Endothelial cell (in vitro differentiated cells): ENCODE measurements at regions not wholly inside any gene's neighbourhood (a gene's known extent, or its start where the extent isn't known, plus 50 kb on each side); places are given as distances from the start of the nearest gene placed in this dataset.

Experiments
- DNase-seq: peaks from one replicate; pipeline ENCODE4 v3.0.0; 2021; ENCODE audit warnings: low spot score
- H3K27ac Mint-ChIP-seq: one replicate; pipeline ENCODE4 v1.8.0; 2021; ENCODE audit warnings: mixed read lengths, inconsistent platforms; ENCODE audit not compliant: unreplicated experiment
- H3K27me3 Mint-ChIP-seq: one replicate; pipeline ENCODE4 v1.8.0; 2021; ENCODE audit warnings: mild to moderate bottlenecking, moderate library complexity, mixed read lengths, inconsistent platforms; ENCODE audit not compliant: unreplicated experiment
- H3K36me3 Mint-ChIP-seq: one replicate; pipeline ENCODE4 v1.8.0; 2021; ENCODE audit warnings: mild to moderate bottlenecking, low read depth, mixed read lengths, inconsistent platforms; ENCODE audit not compliant: unreplicated experiment
- H3K4me1 Mint-ChIP-seq: one replicate; pipeline ENCODE4 v1.8.0; 2021; ENCODE audit warnings: mild to moderate bottlenecking, mixed read lengths, inconsistent platforms; ENCODE audit not compliant: unreplicated experiment
- H3K4me3 Mint-ChIP-seq: one replicate; pipeline ENCODE4 v1.8.0; 2021; ENCODE audit warnings: mild to moderate bottlenecking, mixed read lengths, inconsistent platforms; ENCODE audit not compliant: unreplicated experiment
- H3K9me3 Mint-ChIP-seq: one replicate; pipeline ENCODE4 v1.8.0; 2021; ENCODE audit warnings: mixed read lengths, inconsistent platforms; ENCODE audit not compliant: unreplicated experiment
- CTCF ChIP-seq: fragments of 200-600 bp; sonication (generic); IDR thresholded peaks from one replicate; pipeline ENCODE4 v1.5.0; 2021; ENCODE audit warnings: antibody characterized with exemption; ENCODE audit not compliant: unreplicated experiment

DNA sequence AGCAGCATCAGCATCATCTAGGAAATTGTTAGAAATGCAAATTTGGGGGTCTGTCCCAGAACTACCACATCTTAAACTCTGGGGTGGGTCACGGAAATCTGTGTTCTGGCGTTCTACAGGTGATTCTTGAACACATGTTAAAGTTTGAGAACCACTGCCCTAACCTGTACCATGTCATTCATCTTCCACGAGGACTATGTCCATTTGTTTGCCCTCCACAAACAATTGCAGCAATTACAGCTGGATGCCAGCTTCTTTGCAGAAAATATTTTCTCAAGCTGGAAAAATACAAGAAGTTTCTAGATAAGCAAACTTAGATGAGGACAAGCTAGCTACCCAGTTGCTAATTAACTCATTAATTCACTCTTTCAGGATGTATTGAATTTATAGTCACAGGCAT, 54.1 kb downstream of the MAFB start:
- no peaks in the 10 kb centered on the region for H3K9me3 Mint-ChIP-seq
- DNase-seq, result no peak

DNA sequence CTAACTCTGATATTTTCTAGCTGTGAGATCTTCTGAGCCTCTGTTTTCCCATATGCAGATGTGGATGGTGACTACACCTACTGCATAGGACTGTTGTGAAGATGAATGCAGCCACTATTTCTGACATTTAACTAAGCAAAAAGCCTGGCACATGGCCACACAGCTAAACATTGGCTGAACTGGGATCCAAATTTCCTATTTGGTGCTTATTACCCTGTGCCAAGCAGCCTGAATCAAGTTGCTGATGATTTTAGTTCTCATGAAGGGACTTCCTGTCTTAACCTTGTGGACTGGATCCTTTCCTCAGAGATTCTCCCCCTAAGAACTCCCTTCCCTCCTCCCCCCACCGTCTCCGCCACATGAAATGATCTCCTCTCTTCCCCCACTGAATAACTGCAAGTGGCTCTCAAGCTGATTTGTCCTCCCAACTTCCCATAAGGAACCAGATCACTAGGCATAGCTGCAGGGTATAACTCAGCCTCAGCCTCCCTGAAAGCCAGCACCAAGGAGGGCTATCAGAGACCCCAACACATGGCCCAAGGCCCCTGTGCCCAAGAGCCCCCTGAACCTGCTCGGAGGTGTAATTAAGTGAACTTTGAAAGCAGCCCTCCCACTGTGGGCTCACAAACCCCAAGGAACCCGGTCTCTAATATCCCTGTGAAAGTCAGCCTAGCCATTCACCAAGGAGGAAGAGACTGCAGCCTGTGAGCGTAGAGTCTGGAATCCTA, 55.7 kb downstream of the MAFB start:
- Mint-ChIP-seq H3K9me3 (no peaks in the 10 kb centered on the region), H3K36me3 (no peaks in the 10 kb centered on the region), H3K4me3 (no peak overlapping the region), H3K27ac (no peak overlapping the region), H3K27me3 (peaks cover 8% of the 10 kb centered on the region), H3K4me1 (no peaks in the 10 kb centered on the region)
- TF ChIP-seq CTCF, result no peak
- no peak for DNase-seq

More for the DNA sequence above, 54.1 kb downstream of the MAFB start:
- Mint-ChIP-seq H3K36me3 (no peaks in the 10 kb centered on the region), H3K4me1 (no peaks in the 10 kb centered on the region), H3K27ac (no peak overlapping the region), H3K27me3 (peaks cover 11% of the 10 kb centered on the region), H3K4me3 (no peak overlapping the region)
- TF ChIP-seq CTCF, result no peak

DNA sequence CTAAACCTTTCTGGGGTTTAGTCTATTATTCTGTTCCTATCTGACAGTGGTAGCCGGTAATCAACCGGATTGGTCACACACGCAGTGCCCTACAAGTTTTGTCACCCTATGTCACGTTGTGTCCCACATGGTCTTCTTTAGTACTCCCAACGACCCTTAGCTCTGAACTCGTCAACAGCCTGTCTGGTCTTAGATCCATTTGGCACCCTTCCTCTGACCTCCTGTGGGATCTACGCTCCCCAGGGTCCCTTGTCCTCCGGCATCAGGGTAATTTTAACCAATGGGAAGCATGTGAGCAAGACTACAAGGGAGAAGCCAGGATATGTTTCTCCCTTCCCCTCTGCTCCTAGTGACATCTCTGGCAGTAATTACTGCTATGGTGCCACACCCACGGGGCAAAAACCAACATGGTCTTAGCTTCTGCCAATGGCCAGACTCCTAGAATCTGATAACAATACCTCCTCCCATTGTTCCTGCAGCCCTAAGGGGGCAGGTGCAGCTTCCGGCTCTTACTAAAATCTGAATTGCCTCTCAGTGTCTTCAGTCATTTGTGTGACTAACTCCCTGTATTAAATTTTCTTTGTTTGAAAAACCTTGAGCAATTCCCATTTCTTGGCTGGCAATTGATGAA, 56.6 kb downstream of the MAFB start:
- H3K27me3 Mint-ChIP-seq, result peaks cover 2% of the 10 kb centered on the region
- no peak overlapping the region for H3K27ac Mint-ChIP-seq
- no peaks in the 10 kb centered on the region for H3K9me3 Mint-ChIP-seq
- H3K4me1 Mint-ChIP-seq, result no peaks in the 10 kb centered on the region
- DNase-seq, result no peak
- no peaks in the 10 kb centered on the region for H3K36me3 Mint-ChIP-seq
- no peak for TF ChIP-seq CTCF
- H3K4me3 Mint-ChIP-seq, result no peak overlapping the region

GRCh38 chr20:40631119-40631631, 57.9 kb downstream of the MAFB start:
- H3K27ac Mint-ChIP-seq, result no peak overlapping the region
- H3K36me3 Mint-ChIP-seq, result no peaks in the 10 kb centered on the region
- no peaks in the 10 kb centered on the region for H3K4me1 Mint-ChIP-seq
- no peak overlapping the region for H3K4me3 Mint-ChIP-seq
- TF ChIP-seq CTCF, result no peak
- H3K9me3 Mint-ChIP-seq, result no peaks in the 10 kb centered on the region
- peaks cover 2% of the 10 kb centered on the region for H3K27me3 Mint-ChIP-seq
- no peak for DNase-seq

GRCh38 chr20:40630713-40631112, 58.3 kb downstream of the MAFB start:
- Mint-ChIP-seq H3K9me3 (no peaks in the 10 kb centered on the region), H3K4me3 (no peak overlapping the region), H3K36me3 (no peaks in the 10 kb centered on the region), H3K27ac (no peak overlapping the region), H3K27me3 (peaks cover 2% of the 10 kb centered on the region), H3K4me1 (no peaks in the 10 kb centered on the region)
- no peak for TF ChIP-seq CTCF
- DNase-seq, result no peak
